ENCODE measurements at regions not wholly inside any gene's neighbourhood (a gene's known extent, or its start where the extent isn't known, plus 50 kb on each side); places are given as distances from the start of the nearest gene placed in this dataset.
A peak's percentile ranks its signal among the peaks of the same experiment; 100 is the strongest.
"Not testable (repeated sequence)": the region's sequence is repeated elsewhere in the genome, so short reads cannot be mapped to it uniquely, and the experiment has no call there.

DNA sequence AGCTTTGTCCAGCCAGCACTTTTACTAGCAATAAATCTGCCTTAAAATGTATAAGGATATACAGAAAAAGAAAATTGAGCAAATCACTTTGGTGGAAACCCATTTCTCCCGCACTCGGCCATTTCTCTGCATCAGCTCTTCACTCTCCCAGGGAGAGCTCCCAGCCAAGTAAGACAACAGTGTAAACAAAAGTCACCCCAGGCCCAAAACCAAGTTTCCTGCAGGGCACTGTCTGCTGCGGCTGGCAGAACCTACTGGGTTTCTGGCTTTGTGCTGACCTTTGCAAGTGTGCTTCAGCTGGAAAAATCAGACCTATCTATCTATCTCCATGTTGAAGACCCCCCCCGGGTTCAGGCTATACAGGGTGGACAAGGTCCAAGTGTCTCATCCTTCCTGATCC, 476.7 kb upstream of the CAMK1G start:
- DNase-seq (ENCODE audit: low read depth), result no peak

DNA sequence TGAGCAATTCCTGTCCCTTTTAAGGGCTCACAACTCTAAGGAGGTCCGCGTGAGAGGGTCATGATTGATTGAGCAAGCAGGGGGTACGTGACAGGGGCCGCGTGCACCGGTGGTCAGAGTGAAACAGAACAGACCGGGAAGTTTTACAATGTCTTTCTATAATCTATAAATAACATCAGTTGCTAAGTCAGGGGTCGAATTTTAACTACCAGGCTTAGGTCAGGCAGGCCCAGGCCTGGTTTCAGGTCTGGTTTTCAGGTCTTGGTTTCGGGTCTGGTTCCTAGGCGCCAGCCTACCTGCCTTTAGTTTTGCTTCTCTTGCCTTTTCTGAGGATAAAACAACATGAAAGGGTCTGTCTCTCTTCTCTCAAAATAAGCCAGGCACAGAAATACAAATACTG, 476.0 kb upstream of the CAMK1G start:
- no peak for DNase-seq (ENCODE audit: low read depth)

DNA sequence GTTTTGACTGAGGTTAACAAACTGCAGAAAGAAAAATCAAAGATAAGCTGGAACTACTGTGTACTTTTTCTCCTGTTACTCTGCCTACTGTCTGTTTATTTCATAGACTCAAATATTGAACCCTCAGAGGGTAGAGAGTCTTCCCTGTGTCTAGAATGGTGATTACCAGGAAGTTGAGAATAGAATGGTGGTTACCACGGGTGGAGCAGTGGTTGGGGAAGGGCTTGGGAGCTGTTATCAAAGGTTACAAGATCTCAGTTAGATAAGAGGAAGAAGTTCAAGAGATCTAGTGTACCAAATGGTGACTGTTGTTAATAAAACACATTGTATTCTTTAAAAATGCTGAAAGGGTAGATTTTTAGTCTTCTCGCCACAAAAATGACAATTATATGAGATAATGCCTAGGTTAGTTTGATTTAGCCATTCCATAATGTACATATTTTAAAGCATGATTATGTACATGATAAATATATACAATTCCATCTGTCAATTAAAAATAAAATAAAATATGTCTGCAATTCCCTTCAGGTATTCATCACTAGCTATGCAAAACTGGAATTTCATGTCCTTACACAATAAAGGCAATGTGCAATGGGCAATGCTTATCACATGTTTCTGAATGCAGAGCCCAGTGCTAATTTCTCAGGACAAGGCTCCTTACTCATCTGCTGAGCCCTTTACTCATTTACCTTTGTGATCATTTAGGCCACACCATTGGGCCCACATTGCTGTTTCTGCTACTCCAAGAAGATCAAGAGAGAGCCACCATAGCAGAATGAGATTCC, 474.3 kb upstream of the CAMK1G start:
- DNase-seq (ENCODE audit: low read depth), result no peak

DNA sequence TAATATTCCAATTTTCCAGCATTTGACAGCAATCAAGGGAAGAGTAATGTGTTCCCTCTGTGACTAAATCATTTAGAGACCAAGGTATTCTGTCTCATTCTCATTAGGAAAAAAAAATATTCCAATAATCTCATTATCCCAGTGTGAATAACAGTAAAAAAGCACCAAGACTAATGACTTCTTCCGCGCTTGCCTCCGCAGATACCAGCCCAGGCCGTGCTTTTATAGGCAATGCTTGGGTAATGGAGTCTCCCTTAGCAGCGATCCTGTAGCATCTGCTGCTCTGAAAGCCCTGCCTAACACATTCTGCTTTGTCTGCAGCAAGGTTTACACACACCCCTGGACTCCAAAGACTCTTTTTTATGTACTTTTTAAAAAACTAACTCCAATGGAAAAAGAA, 470.0 kb upstream of the CAMK1G start:
- DNase-seq (ENCODE audit: low read depth), result no peak

DNA sequence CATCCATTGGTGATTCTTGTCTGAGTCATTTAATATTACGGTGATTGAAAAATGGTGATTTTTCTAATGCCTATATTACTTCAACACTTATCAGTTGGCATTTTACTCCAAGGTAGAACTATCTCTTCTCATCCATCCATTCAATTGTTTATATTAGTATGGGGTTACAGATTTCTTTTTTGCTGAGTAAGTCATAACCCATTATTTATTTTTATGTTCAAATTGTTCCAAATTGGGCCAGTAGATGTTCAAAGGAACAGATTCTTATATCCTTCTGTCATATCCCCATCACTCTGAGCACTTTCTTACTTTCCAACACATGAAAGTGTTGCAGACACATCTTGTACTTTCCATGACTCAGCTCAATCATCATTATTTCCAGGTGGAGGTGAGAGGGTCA, 466.8 kb upstream of the CAMK1G start:
- no peak for DNase-seq (ENCODE audit: low read depth)

DNA sequence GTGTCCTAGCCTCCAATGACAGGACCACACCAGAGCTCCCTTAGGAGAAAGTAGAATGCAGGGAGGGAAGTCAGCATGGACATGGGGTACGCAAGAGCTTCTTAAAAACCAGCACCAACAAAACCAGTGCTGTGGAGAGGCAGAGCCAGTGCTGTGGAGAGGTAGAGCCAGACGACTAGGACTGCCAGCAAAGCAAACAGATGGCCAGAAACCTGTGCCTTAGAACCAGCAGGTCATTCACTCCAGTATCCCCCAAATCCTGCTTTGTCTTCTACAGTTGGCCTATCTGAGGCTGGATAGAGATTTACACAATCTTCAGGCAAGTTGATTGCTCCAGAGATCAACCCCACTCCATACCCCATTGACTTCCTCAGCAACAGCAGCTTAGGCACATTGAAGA, 459.9 kb upstream of the CAMK1G start:
- no peak for DNase-seq (ENCODE audit: low read depth)

DNA sequence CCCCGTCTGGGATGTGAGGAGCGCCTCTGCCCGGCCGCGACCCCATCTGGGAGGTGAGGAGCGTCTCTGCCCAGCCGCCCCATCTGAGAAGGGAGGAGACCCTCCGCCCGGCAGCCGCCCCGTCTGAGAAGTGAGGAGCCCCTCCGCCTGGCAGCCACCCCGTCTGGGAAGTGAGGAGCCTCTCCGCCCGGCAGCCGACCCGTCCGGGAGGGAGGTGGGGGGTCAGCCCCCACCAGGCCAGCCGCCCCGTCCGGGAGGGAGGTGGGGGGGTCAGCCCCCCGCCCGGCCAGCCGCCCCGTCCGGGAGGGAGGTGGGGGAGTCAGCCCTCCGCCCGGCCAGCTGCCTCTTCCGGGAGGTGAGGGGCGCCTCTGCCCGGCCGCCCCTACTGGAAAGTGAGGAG, 454.4 kb upstream of the CAMK1G start:
- DNase-seq (ENCODE audit: low read depth), result not testable (repeated sequence)

DNA sequence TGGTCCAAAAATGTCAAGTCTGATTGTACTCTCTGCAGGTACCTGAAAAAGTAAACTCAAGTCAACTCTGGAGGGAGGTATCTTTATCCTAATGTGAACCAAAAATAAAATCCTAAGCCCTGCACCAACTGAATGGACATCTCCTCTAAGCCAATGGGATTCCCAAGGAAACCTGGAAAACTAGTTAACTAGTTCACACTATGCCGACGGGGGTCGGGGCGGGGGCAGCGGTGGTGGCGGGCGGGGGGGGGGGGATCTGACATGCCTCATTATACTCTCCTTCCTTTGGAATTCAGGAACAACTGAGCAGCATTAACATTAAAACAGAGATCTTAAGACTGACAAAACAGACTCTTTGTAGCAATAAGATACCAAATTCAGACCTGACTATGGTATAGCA, 452.6 kb upstream of the CAMK1G start:
- no peak for DNase-seq (ENCODE audit: low read depth)

DNA sequence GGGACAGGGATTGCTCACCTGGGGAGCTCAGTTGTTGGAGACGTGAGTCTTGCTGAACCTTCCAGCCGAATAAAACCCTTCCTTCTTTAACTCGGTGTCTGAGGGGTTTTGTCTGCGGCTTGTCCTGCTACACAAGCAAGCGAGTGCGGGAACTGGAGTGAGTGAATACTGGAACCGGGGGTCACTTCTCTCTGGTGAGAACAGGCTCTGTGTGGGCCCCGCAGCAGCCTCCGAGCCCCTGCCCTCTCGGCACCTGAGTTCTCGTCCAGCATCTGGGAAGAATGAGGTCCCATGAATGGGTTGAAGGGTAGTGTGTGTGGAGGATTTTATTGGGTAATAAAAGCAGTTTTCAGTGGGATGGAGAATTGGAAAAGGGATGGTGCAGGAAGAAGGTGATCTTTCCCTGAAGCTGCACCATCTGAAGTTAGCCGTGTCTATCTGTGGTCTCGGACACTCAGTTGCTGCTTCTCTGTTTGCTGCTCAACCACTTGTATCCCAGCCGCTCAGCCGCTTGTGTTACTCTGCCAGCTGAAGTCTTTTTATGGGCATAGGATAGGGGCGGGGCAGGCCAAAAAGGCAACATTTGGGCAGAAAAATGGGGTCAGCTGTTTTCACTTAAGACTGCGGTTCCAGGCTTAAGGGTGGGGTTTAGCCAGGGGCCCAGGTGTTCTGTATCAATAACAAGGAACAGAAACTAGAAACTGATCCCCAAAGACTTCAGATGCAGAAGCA, 450.6 kb upstream of the CAMK1G start:
- DNase-seq (ENCODE audit: low read depth), result no peak

DNA sequence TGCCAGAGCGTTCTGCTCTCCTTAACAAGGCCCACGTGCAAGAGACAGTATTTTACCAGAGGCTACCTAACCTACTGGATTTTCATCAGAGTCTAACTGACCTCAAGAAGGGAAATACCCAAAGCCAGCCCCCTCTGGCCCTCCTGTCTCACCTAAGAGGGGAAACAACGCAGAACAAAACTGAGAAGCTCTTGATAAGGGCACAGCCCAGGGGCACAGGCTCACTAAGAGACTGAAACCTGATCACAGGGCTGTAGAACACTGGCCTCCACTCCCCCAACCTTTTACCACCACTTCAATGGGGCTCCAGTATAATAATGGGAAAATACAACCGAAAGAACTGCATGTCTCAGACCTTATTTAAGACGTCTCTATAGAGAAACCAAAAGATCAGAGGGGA, 449.5 kb upstream of the CAMK1G start:
- DNase-seq (ENCODE audit: low read depth), result no peak

DNA sequence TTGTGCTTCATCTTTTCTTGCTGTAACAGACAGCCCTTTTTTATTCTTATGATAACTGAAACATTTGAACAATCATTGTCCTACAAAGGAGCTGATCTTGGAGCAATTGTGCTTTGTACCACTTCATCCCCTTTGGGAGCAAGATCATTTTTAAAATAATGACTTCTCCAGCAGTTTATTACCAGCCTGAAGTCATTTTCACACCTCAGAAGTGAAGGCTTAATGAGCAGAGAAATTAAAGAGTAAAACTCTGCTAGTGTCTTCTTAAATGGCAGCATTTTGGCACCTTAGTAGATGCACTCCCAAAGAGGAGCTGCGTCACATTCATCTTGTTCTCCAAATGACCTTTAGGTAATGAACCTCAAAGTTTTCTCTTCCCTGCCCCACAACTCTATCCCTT, 439.6 kb upstream of the CAMK1G start:
- no peak for DNase-seq (ENCODE audit: low read depth)

DNA sequence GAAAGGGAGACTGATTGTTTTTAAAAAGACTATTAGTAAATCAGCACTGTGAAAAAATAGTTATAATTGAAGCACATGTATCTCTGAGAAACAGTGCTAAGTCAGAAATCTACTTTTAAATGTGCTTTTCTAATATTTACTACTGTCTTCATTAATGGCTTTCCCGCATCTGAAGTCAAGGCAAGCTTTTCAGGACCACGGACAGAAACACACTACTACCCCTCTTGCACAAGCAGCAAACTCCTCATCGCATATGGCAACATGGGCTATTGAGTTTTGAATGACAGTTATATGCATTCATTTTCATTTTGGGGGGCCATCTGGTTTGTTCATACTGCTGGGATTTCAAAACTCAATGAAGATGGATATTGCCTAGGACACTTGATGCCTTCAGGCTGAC, 433.4 kb upstream of the CAMK1G start:
- DNase-seq (ENCODE audit: low read depth), result peak; percentile 52

DNA sequence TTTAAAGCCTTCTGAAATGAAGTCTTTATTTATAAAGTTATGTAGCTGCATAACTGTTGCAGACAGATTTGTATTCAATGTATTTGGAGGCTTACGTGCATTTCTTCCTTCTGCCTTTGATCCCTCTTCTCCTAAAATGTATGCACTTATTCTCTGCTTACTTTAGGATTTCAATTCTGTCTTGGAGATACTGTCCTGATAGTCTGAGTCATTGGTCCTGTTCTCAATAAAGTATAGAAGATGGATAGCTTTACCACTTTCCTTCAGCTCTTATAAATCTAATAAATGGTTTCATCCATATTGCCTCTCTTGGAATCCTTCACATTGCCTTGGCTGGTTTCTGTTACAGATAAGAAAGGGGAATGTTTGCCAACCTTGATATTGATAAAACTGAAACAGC, 430.1 kb upstream of the CAMK1G start:
- DNase-seq (ENCODE audit: low read depth), result no peak

DNA sequence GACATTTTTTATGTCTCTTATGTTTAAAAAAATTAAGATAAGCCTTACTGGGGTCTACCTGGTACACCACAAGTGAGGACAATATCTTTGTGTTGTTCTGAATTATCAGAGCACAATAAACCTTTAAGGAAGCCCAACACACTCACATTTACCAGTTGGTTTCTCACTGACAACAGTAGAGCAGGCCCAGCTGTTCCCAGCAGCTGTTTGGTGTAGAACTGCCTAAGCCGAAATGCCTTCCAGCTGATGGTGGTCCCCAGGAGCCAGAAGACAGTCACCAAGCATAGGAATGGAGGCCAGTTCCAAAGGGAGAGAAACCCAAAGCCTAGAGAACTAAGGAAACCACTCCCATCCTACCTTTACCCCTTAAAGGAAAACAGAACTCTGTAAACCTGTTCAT, 428.6 kb upstream of the CAMK1G start:
- DNase-seq (ENCODE audit: low read depth), result no peak

DNA sequence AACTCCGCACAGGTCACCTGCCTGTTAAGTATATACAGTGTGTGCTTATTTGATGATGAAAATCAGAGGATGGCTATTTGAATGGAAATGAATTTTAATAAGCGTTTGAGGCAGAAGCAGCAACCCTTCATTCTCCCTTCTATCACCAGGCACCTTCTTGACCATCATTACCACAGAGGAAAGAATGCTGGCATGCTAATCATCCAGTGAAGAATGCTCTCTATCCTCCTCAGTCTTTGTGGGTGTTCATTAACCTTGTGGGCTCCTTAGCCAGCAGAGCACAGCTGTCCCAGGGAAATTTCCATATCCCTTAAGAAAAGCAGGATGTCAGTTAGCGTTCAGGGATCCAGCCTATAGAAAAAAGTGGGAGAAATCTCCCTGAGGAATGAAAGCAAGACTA, 428.0 kb upstream of the CAMK1G start:
- DNase-seq (ENCODE audit: low read depth), result peak; percentile 29

DNA sequence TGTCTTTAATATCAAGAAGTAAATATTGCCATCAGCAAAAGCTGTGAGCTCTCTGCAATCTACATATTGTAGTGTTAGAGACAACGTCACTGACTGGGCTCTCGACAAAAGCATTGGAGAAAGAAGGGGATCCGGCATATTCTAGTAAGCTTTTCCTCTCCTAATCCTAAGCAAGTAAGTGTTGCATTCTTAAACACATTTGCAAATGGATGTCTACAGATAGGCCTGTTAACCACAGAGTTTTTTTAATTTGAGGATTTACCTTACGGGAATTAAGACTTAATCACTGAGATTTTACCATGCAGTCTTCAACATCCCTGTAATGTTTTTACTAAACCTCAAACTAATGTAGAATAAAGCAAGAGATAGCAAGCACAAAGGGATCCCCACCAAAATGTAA, 426.5 kb upstream of the CAMK1G start:
- DNase-seq (ENCODE audit: low read depth), result no peak

DNA sequence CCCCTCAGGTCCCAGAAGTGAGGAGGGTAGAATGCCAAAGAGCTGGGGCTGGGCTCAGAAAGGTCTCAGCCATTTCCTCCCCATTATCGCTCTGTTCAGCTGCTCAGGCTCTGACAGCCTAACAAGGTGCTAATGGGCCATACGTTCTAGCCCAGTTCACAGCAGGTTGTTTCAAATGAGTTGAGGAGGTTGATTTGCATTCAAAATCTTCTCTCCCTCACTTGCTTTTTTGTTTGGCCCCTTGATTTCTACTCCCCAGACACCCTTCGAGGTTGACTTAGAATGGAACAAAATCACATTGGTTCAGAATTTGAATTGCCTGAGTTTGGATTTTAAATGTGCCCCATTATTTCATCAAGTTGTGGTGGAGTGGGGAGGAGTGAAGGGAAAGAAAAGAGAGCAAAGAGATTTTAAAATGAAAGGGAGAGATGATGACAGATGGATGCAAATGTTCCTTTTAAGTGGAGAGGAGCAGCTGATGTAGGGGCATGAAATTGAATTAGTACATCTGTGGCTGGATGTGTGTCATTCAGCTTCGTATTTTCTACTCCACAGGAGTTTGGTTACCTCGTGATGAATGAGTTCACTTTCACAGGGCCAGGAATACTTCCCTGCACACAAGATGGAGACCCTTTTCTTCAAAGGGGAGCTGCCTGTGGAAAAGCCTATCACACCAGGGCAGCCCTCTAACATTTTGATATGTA, 425.8 kb upstream of the CAMK1G start:
- DNase-seq (ENCODE audit: low read depth), result no peak

DNA sequence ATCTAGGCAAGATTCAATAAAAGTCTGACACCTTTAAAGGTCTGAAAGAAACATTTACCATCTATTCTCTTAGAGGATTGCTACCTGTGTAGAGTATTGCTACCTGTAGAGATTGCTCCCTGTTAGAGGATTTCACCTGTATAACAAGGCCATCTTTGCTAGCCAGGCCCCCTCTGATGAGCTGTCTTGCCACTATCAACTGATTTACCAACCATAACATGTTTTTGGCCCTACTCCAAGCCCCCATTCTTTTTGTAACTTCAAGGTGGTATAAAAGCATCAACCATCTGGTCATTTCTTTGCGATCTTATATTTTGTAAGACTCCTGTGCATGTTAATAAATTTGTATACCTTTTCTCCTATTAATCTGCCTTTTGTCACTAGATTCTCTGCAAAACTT, 424.7 kb upstream of the CAMK1G start:
- no peak for DNase-seq (ENCODE audit: low read depth)

DNA sequence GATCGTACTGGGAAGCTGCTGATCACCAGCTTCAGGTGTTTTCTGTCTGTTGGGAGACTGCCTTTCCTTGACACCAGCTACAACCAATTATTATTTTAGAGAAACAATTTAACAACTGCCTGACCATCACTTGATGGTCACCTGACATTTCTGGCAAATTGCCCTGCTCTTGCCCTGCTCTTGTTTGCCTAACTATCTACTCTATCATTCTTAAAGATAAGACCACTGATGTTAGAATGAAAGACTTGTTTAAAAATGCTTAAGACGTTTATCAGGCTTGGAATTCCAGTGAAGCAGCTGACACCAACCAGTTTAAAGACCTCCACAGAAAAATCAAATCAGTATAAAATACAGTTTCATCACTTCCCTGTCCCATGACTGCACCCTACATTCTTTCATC, 423.3 kb upstream of the CAMK1G start:
- DNase-seq (ENCODE audit: low read depth), result no peak

DNA sequence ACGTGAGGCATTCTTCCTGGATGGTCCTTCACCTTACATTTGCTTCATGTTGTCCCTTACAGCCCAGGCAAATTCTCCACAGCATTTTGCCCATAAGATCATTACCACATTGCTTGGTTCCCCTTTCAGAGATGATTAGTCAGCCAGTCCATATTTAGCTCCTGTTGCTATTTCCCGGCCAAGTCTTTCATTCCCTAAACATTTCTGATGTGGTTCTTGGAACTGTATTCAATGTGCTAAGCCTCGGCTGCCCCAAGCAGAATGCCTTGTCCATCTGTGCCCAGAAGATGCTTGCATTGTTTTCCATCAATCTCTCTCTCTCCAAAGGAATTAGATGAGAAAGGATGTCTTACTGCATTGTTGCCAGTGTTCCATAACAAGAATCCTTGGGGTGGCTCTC, 420.9 kb upstream of the CAMK1G start:
- DNase-seq (ENCODE audit: low read depth), result peak; percentile 30

DNA sequence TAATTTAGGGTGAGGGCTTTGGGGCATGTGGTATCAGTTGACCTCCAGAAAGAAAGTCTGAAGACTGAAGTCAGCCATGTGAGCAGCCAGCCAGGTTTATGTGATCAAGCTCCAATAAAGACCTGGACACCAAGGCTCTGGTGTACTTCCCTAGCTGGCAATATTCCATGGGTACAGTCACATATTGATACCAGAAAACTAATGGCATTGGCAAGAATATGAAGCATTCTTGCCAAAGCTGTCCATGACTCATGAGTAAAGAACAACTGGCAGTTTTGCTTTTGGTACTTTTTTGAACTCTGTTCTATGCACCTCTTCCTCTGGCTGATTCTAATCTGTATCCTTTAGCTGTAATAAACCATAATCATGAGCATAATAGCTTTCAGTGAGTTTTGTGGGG, 415.3 kb upstream of the CAMK1G start:
- peak; percentile 80 for DNase-seq (ENCODE audit: low read depth)

DNA sequence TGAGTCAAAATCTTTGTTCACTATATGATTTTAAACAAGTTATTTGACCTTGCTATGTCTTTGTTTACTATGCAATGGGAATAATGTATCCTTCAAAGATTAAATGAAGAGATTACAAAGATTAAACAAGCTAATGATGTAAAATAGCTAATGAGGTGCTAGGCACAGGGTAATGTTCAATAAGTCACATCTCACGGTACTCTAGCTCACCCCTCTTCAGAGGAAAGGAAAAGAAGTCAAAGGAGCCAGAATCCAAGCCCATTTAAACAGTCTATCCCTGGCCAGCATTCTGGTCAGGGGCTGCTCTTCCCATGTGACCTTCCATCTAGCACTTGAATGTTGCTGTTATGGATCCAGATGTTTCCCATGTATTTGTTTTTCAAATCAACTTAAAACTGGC, 412.4 kb upstream of the CAMK1G start:
- DNase-seq (ENCODE audit: low read depth), result no peak

DNA sequence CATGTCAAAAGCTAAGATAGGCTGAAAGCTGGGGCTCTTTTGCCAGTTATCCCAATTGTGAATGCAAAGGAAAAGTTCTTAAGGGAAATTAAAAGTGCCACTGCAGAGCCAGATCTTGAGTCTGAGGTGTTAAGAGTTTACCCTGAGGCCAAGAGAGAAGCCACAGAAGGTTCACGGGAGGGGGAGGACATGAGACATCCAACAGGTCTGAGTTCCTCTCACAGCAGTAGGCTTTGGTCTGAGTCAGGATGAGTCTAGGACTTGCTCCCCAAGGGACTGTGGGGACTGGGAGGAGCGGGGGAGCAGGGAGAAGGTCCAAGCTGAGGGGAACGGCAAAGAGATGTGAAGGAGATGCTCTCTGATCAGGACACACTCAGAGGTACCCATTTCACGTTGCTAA, 411.2 kb upstream of the CAMK1G start:
- DNase-seq (ENCODE audit: low read depth), result peak; percentile 64

Measured in RPMI7951 (cell line).